ENCODE measurements at regions not wholly inside any gene's neighbourhood (a gene's known extent, or its start where the extent isn't known, plus 50 kb on each side); places are given as distances from the start of the nearest gene placed in this dataset.

DNA sequence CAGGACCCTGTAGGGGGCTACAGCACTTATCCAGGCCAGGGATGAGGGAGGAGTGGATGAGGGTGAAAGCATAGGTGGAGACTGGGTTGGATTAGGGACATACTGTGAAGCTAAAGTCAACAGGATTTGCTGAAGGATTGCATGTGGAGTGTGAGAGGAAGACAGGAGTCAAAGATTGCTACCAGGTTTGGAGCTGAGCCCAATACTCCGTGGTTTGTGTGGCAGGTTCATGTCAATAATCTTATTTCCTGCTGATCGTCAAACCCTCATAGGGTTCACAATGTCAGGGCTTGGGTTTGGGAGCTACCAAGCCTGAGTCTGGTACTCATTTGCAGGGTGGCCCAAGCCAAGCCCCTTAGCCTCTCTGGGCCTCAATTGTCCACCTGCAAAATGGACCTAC is 77.1 kb upstream of the PLXNC1 start:
- DNase-seq, result no peak

DNA sequence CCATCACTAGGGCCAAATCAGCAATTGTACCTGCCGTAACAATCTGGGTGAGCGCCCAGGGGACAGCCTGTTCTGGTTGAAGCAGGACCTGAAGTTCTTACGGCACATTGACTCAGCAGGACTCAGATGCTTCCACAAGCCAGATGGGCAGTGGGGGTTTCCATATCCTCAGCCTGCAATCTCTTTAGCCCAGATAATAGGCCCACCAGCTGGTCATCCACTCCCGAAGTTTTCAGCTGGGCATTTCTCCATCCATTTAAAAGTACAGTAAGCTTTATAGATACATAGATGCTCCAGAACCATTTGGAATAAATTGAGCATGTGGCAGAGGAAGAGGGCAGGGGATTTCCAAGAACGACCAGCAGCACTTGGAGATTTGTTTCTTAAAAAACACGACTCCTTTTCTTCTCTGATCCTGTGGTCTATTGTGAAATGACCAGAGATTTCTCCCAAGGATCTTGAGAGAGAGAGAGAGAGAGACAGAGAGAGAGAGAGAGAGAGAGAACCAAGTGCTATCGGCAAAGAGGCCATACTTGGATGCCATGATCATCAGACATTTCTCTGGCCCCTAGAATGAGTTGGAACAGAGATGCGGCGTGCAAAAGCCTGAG is 74.8 kb upstream of the PLXNC1 start:
- no peak for DNase-seq

DNA sequence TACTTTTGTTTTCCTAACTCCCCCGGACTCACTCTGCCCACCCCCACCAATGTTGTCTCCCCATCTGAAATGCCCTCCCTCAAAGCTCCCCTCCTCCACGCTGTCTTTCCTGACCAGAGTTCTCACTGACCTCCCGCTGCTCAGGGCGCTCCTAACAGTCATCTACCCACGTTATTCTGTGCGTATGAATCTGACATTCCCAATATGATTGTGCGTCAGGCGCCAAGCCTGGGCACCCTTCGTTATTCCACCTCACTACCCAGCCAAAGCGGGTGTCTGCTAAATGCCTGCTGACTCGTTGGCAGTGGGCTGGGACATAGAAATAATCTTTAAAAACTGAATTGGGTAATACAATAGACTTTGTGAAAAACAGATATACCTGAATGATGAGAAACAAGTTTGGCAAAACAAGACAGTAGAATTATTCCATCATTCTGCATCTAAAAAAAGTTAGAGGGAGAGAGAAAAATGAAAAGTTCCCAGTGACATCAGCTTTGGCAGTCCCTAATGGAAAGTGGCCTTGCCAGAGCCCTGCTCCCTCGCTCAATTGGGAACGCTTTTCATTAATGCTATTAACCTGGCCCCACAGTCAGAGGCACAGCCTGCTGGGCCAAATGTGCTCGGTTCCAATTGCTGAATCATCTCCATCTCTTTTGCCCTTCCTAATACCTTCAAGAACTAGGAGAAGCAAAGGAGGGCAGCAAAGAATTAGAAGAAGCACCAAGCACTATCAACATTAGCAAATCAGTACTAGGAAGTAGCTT is 74.0 kb upstream of the PLXNC1 start:
- no peak for DNase-seq

DNA sequence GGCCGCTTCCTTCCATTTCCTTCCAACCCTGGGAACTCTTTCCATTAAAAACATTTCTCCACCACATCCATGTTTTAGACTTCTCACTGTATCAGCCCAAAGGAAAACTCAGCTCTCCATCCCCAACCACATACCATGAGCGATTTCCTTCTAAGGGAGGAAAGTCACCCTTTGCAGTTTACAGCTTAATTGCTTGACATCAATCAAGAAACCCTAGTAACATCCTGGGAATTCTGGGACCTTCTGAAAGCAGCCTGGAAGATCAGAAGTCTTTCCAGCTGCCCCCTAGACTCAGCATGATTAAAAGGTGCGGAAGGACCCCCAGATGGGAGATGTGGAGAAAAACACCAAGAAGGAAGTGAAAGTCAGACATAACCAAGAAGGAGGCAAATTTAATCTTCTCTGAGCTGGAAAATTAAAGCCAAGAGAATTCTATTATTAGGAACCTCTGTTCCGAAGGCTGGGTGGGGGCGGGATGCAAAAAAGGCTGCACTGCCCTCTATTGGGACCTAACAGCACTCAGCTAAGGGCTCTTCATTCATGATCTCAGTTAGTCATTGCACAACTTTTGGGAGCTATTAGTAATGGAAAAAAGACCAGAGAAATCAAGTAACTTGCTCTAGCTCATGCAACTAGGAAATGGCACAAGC is 73.3 kb upstream of the PLXNC1 start:
- DNase-seq, result no peak

DNA sequence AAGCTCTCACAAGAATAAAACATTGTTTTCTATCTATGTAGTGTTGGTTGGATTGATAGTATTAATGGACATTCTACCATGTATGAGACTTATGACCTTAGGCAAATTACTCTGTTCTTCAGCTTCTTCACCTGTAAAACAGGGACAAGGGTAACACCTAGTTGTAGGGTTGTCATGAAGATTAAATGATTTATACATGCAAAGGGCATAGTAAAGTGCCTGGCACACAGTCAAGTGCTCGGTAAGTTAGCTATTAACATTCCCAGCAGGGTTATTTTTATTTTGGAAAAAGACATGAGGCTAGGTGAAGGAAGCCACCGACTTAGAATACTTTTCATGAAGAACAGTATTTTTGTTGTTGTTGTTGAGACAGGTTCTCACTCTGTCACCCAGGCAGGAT is 71.2 kb upstream of the PLXNC1 start:
- DNase-seq, result no peak

DNA sequence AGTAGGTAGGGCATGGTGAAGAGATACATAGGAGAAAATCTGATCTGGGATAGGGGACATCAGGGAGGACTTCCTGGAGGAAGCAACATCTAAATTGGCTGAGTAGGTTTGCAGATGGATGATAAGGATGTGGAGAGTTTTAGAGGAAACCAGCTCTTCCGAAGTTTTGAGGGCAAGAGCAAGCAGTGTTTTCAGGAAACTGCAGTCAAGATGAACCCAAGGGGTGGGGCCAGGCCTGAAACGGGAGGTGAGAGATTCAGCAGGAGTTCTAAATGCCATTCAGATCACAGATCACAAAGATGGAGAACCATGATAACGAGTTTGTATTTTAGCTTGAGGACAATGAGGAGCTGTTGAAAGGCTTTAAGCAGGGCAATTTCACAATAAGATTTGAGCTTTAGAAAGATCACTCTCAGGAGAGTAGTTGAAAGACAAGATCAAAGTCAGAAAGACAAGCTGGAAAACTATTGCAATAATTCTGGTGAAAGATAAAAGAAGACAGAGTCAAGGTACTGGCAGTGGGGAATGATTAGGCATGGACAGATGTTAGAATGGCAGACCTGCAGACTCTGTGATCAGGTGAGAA is 70.1 kb upstream of the PLXNC1 start:
- no peak for DNase-seq

DNA sequence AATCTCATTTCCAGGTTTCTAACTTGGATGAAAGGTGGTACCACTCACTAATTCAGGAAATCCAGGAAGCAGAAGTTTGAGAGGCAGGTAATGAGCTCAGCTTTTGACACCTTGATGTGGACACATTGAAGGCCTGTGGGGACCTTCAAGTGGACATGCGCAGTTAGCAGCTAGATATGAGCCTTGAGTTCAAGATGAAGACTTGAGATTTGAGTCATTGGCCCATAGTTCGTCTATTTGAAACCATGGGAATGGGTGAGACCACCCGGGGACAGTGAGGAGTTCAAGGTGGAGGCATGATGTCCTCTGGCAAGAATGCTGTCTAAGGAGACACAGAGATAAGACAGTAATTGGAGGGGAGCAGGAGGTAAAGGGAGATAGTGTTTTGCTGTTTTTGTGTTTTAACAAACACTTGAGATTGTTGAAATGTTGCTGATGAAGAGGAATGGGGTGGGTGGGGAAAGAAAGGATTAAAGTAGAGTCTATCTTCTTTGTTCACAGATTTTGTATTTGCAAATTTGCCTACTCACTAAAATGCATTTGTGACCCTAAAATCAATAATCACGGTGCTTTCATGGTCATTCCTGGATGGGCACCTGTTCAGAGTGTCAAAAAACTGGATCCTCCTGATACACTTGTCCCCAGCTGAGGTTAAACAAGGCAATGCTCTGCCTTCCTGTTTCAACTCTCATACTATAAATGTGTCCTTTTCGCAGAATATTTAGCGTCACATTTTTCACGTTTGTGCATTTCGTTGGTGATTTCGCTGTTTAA is 69.5 kb upstream of the PLXNC1 start:
- DNase-seq, result no peak

DNA sequence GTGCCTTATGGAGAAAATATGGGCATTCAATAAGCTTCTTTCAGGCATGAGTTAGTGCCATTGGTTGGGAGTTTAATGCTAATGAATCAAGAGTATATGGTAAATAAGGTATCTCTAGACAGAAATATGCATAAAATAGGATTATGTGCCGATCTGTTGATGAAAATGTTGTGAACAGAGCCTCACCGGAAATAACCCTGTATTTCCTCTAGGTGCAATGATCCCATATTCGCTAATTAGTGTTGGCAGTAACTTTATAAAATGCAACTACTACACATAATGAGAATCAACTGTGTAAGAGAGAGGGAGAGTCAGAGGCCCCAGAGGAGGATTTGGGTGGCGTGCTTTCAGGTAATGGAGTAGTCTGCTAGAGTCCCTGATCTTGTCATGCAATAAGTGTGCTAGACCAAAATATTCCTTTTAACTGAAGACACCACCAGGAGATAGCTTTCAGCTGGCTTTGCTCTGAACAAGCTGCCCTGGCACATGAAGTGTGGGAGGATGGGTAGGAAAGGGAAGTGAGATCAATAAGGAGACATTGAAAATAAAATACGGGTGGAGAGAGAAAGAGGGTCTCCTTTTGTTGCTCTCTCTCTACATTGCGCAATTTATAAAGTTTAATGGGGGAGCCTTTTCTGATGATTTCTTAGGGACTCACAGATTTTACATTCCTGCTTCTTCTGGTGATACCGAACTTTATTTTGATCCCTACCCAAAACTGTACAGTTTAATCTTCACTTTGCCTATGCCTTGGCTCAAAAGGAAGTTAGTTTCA is 68.6 kb upstream of the PLXNC1 start:
- DNase-seq, result no peak

DNA sequence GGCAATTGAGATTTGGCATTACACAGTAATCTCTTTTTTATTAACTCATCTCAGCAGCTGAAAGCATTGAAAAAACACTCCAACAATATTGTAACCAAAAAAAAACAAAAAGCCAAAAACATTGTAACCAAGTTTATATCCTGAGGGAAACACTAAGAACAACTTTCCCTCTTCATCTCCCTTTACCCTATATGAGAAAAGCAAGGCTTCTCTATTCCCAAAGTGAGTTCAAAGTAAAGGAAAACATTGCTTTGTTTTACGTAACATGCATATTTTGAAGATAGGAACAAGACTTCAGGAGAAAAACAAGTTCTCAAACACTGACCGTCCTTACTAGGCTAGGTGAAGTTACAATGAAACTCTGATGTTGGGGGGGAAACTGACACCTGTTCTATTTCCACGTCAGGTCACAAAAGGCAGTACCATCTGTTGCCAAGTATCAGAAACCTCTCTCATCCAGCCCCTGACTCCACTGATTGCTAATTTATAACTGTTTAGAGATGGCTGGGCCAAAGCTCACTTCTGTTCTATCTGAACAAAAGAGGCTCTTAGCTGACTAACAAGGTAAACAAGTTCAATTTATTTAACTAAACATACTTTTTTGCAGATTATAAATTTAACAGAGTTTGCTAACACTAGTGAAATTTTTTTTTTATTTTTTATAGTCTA is 67.9 kb upstream of the PLXNC1 start:
- no peak for DNase-seq

DNA sequence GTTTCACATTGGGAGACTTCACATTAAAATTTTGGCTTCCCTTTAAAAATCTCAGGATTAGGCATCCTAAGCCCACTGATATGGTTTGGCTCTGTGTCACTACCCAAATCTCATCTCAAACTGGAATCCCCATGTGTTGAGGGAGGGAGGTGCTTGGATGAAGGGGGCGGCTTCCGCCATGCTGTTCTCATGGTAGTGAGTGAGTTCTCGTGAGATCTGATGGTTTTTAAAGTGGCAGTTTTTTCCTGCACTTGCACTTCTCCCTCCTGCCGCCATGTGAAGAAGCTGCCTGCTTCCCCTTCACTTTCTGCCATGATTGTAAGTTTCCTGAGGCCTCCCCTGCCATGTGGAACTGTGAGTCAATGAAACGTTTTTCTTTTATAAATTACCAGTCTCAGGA is 65.7 kb upstream of the PLXNC1 start:
- no peak for DNase-seq

DNA sequence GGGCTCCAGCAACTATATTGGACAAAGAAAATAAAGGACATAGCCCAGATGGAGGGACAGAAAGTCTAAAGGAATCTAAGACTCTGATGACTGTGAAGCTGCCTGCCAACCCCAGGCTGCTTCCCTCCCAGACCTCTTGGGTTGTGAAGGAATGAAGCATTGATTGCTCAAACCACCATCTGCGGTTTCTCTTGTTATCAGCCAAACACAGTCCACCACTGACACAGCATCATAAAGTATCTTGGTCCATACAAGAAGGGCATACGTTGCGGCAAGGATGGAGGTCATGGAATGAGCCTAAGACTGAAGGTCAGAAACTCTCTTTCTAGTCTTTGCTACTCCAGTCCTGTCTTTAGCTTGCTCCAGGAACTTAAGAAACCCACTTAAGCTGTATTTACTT is 58.5 kb upstream of the PLXNC1 start:
- DNase-seq, result no peak

DNA sequence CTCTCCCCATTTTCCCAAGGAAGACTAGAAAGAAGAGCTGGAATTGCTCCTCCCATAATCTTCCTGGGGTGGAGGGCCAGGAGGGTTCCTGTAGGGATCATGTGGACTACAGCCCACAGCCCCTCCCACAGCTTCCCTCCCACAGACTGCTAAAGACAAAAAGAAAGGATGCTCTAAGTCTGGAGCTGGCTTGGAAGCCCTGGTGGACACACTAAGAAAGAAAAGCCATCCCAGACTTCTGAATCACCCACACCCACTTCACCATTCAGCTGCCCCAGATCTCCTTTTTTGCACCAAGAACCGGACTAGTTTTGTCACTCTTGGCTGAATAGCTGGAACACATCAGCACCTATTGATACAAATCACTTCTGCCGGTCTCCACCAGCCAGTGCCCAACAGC is 56.8 kb upstream of the PLXNC1 start:
- no peak for DNase-seq

DNA sequence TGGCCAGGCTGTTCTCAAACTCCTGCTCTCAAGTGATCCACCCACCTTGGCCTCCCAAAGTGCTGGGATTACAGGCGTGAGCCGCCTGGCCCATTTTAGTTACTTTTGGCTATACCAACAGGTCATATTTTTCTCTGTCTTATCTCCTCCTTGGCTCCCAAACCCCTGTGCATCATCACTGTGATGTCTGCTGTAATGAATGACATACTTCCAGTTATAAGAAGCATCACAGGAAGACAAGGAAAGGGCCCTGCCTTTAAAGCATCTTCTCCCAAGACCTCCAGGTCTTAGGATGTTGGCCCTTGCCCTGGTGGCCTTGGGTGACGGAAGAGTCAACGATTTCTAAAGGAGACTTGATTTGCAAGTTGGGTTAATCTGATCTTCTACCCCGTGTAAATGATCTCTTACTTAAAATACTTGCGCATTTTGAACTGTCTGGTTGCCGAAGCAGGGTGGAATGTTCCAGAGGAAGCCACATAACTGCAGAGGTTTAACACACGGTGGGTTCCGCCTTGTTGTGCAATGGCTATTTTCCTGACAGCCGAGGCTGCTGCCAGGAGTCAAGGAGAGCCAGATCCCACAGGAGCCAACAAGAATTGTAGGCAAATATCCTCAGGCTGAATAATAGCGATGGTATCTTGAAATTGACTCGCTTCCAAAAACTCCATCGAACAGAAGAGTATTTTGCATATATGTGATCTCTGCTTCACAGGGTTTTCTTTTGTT is 55.7 kb upstream of the PLXNC1 start:
- DNase-seq, result no peak

DNA sequence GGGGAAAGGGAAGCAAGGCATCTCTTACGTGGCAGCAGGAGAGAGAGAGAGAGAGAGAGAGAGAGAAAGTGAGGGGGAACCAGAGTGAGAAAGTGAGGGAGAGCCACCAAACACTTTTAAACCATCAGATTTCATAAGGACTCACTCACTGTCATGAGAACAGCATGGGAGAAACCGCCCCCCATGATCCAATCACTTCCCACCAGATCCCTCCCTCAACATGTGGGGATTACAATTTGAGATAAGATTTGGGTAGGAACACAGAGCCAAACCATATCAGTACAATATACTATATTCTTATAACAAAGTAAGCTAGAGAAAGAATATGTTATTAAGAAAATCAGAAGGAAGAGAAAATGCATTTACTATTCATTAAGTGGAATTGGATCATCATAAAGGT is 53.7 kb upstream of the PLXNC1 start:
- no peak for DNase-seq

DNA sequence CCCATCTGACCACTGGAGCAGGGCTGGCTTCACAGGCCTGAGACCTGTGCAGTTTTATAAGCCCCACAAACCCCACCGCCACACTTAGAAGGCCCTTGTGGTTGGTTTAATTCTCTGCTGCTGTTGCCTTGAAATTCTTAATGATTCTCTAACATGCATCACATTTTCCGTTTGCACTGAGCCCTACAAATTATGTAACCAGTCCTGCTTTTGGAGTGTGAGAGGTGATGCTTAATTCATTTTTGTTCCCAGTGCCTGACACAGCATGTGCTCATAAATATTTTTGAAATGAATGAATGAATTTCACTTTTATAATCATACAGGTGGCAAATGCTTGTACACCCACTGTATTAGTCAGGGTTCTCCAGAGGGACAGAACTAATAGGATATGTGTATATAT is 52.8 kb upstream of the PLXNC1 start:
- DNase-seq, result no peak

DNA sequence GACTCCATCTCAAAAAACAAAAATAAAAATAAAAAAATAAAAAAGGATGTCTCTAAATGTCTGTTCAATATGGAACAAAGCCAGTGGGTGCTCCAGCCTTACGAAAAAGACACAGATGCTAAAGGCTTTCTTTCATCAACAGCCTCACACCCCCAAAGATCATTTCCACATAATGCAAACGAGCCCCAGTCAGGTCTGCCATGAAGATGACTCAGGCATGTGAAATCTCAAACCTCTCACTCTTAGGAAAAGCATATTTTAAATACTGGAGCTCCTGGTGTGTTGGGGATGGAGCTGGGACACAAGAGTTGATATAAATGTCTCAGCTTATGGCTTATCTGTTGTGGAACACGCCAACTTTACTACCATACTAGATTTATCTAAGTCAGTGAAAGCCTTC is 49.9 kb upstream of the PLXNC1 start:
- no peak for DNase-seq

All from NCI-H2029 treated with DMSO at 0.1 percent for 48 hours (cell line).